Lower leg skin (tissue), 4 donors: ENCODE measurements at regions not wholly inside any gene's neighbourhood (a gene's known extent, or its start where the extent isn't known, plus 50 kb on each side); places are given as distances from the start of the nearest gene placed in this dataset.

ENCODE experiments used
- DNase-seq, 2 donors: peaks; one replicate each; pipeline ENCODE4 v3.0.0-alpha.2; 2019; ENCODE audit warnings: low spot score in 2 of 2
- H3K4me3 ChIP-seq: fragments of 200-600 bp; sonication (generic); 2 replicates; pipeline ENCODE4 v1.5.1; 2017; ENCODE audit warnings: mild to moderate bottlenecking, low read depth; ENCODE audit not compliant: poor library complexity, severe bottlenecking
- POLR2A ChIP-seq, 2 donors: fragments of 450-650 bp; IDR thresholded peaks; one replicate each; pipeline ENCODE4 v1.6.1; 2016 to 2017; ENCODE audit warnings: antibody characterized with exemption in 2 of 2, mild to moderate bottlenecking in 1 of 2, moderate library complexity in 1 of 2
- WGBS, 2 donors: methylation state at CpG; one replicate each; pipeline ENCODE4 v1.1.5; 2018; 5-methylcytosine and 5-hydroxymethylcytosine counted together
- intact Hi-C: fragments of 100-400 bp; cut with DNase I; formaldehyde crosslinking; loops from one replicate; pipeline ENCODE4 v1.15.0; 2023; ENCODE audit warnings: low total_unique reads
- TF ChIP-seq, protein P1 (sequence below), 3 donors: fragments of 450-650 bp; IDR thresholded peaks; one replicate each; pipeline ENCODE4 v1.5.1; 2016; ENCODE audit warnings: antibody characterized with exemption in 3 of 3, mild to moderate bottlenecking in 3 of 3, moderate library complexity in 2 of 3

DNA sequence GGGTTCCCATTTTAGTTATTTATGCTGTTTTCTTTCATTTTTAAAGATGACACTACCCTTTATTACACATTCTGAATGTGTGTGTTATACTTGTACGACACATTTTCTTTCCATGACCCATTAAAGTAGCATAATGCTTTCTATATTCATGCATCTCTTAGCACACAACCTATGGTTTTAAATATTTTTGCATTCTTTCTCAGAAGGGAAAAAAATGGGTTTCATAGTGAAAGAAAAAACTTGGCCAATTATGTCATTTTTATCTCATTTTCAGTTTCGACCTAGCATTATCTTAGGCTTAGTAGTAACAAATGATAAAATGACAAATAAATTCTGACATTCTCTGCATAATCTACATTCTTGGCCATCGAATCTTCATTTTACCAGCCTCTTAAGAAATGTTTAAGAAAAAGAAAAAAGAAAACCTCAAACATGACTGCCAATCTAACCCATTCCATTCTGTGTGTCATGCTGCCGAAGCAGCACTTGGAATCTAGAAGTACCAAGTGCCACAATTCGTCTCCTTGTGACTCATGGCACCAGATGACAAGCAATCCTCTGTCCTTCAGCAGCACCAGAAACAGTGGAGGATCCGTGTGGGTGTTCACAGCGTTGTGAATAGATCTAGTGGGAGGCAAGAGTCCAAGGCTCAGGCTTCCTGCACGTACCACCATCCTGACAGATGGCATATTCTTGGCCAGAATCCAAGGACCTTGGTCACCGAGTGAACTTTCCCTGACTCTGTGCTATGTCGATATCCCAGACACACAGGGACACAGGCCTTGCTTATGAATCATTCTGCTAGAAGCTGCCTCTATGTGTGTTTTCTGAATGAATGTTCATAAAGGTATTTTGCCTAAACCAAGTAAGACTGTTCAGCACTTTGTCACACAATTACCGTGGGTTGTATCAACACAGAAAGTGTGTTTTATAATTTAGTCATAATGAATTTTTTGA lies 502.7 kb downstream of the NR2F1-AS1 start:
- 51 to 56% methylated on average over 11 of the region's 11 CpGs for WGBS, 2 donors
- H3K4me3 ChIP-seq: no peak overlapping the region
- no peak for DNase-seq
- intact Hi-C loops: no loop called here
- TF ChIP-seq POLR2A (IDR thresholded peaks at IDR 0.05): no peak
- TF ChIP-seq, protein P1, sequence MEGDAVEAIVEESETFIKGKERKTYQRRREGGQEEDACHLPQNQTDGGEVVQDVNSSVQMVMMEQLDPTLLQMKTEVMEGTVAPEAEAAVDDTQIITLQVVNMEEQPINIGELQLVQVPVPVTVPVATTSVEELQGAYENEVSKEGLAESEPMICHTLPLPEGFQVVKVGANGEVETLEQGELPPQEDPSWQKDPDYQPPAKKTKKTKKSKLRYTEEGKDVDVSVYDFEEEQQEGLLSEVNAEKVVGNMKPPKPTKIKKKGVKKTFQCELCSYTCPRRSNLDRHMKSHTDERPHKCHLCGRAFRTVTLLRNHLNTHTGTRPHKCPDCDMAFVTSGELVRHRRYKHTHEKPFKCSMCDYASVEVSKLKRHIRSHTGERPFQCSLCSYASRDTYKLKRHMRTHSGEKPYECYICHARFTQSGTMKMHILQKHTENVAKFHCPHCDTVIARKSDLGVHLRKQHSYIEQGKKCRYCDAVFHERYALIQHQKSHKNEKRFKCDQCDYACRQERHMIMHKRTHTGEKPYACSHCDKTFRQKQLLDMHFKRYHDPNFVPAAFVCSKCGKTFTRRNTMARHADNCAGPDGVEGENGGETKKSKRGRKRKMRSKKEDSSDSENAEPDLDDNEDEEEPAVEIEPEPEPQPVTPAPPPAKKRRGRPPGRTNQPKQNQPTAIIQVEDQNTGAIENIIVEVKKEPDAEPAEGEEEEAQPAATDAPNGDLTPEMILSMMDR (IDR thresholded peaks at IDR 0.05): peak in 1 of 3 donors; percentile 55

DNA sequence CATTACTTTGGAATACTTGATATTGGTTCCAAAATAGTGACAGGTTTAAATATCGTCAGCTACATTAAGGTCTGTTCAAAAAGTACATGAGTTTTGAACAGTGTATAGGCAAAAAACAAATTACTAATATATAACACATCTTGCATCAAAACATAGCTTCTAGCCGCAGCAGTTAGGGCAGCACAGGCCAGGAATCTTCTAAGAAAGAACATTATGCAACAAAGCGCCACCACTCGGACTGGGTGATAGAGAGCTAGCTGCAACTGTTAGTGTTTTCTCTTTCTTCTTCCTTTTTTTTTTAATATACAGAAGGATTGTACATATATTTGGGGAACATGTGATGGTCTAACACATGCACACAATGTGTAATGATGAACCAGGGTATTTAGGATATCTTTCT lies 504.5 kb downstream of the NR2F1-AS1 start:
- DNase-seq: no peak
- H3K4me3 ChIP-seq: no peak overlapping the region
- no peak for TF ChIP-seq POLR2A (IDR thresholded peaks at IDR 0.05)
- TF ChIP-seq, protein P1 (IDR thresholded peaks at IDR 0.05): no peak
- intact Hi-C loops: no loop called here
- WGBS, 2 donors: 94 to 97% methylated on average over 4 of the region's 4 CpGs

DNA sequence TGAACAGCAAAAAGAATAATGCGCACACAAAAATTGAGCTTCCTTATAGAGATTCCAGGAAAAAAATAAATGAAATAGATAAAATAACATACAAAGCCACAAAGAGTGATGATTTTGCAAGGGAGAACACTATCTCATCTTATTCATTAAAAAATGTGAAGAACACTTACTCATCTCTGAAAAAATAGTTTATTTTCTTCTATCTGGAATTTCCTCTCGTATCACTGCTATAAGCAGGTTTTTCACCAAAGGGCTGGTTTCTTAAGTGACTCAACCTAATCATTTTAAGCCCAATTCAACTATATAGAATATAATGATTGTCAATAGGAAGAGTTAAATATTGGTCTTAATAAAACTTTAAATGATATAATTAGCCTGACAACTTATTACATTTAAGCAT lies 504.9 kb downstream of the NR2F1-AS1 start:
- TF ChIP-seq, protein P1 (IDR thresholded peaks at IDR 0.05): no peak
- no peak for TF ChIP-seq POLR2A (IDR thresholded peaks at IDR 0.05)
- DNase-seq: no peak
- H3K4me3 ChIP-seq: no peak overlapping the region
- WGBS, 2 donors: 92 to 94% methylated on average over 2 of the region's 2 CpGs
- intact Hi-C loops: no loop called here

- no peak for DNase-seq
- intact Hi-C loops: no loop called here
- WGBS, 2 donors: 61 to 76% methylated on average over 4 of the region's 4 CpGs
- no peak overlapping the region for H3K4me3 ChIP-seq
- TF ChIP-seq, protein P1 (IDR thresholded peaks at IDR 0.05): no peak
These were observed 507.5 kb downstream of the NR2F1-AS1 start for GRCh38 chr5:93073547-93073946.

- 67 to 73% methylated on average over 3 of the region's 3 CpGs for WGBS, 2 donors
- no peak for DNase-seq
- no peak for TF ChIP-seq POLR2A (IDR thresholded peaks at IDR 0.05)
- TF ChIP-seq, protein P1 (IDR thresholded peaks at IDR 0.05): no peak
- H3K4me3 ChIP-seq: no peak overlapping the region
- intact Hi-C loops: no loop called here
These were observed 508.1 kb downstream of the NR2F1-AS1 start for GRCh38 chr5:93072831-93073459.
